NOMO-1 treated with DMSO at 0.1 percent for 48 hours (cell line): ENCODE measurements at regions not wholly inside any gene's neighbourhood (a gene's known extent, or its start where the extent isn't known, plus 50 kb on each side); places are given as distances from the start of the nearest gene placed in this dataset.
"Not testable (repeated sequence)": the region's sequence is repeated elsewhere in the genome, so short reads cannot be mapped to it uniquely, and the experiment has no call there.

Experiments used
- DNase-seq: peaks from one replicate; lab custom pipeline; 2025; ENCODE audit not compliant: unreplicated experiment; lab: John Stamatoyannopoulos, UW

GRCh38 chr2:149731079-149731478 lies 143.5 kb upstream of the MMADHC start:
- DNase-seq: no peak

- no peak for DNase-seq
Measured at GRCh38 chr2:149729586-149729985, 142.0 kb upstream of the MMADHC start.

GRCh38 chr2:149727927-149728326 lies 140.4 kb upstream of the MMADHC start:
- DNase-seq: no peak

- DNase-seq: no peak
Measured at GRCh38 chr2:149725234-149725633, 137.7 kb upstream of the MMADHC start.

- no peak for DNase-seq
Measured at GRCh38 chr2:149724091-149724490, 136.5 kb upstream of the MMADHC start.

GRCh38 chr2:149720615-149721014 lies 133.0 kb upstream of the MMADHC start:
- no peak for DNase-seq

- no peak for DNase-seq
Measured at GRCh38 chr2:149719695-149720094, 132.1 kb upstream of the MMADHC start.

- DNase-seq: no peak
Measured at GRCh38 chr2:149716687-149717086, 129.1 kb upstream of the MMADHC start.

- no peak for DNase-seq
Measured at GRCh38 chr2:149715894-149716293, 128.3 kb upstream of the MMADHC start.

GRCh38 chr2:149715005-149715592 lies 127.5 kb upstream of the MMADHC start:
- no peak for DNase-seq

- no peak for DNase-seq
Measured at GRCh38 chr2:149709496-149710263, 122.1 kb upstream of the MMADHC start.

- DNase-seq: no peak
Measured at GRCh38 chr2:149703281-149703680, 115.7 kb upstream of the MMADHC start.

GRCh38 chr2:149702571-149702970 lies 115.0 kb upstream of the MMADHC start:
- no peak for DNase-seq

- no peak for DNase-seq
Measured at GRCh38 chr2:149701241-149701640, 113.7 kb upstream of the MMADHC start.

GRCh38 chr2:149692961-149693396 lies 105.4 kb upstream of the MMADHC start:
- no peak for DNase-seq

GRCh38 chr2:149690825-149691224 lies 103.2 kb upstream of the MMADHC start:
- DNase-seq: no peak

- no peak for DNase-seq
Measured at GRCh38 chr2:149687052-149687427, 99.5 kb upstream of the MMADHC start.

- no peak for DNase-seq
Measured at GRCh38 chr2:149686136-149687051, 98.8 kb upstream of the MMADHC start.

- not testable (repeated sequence) for DNase-seq
Measured at GRCh38 chr2:149685401-149685800, 97.8 kb upstream of the MMADHC start.

GRCh38 chr2:149679286-149679685 lies 91.7 kb upstream of the MMADHC start:
- no peak for DNase-seq

GRCh38 chr2:149677416-149677815 lies 89.8 kb upstream of the MMADHC start:
- DNase-seq: no peak

- DNase-seq: no peak
Measured at GRCh38 chr2:149670086-149670485, 82.5 kb upstream of the MMADHC start.
